ENCODE measurements at regions not wholly inside any gene's neighbourhood (a gene's known extent, or its start where the extent isn't known, plus 50 kb on each side); places are given as distances from the start of the nearest gene placed in this dataset.
"Not testable (repeated sequence)": the region's sequence is repeated elsewhere in the genome, so short reads cannot be mapped to it uniquely, and the experiment has no call there.

DNA sequence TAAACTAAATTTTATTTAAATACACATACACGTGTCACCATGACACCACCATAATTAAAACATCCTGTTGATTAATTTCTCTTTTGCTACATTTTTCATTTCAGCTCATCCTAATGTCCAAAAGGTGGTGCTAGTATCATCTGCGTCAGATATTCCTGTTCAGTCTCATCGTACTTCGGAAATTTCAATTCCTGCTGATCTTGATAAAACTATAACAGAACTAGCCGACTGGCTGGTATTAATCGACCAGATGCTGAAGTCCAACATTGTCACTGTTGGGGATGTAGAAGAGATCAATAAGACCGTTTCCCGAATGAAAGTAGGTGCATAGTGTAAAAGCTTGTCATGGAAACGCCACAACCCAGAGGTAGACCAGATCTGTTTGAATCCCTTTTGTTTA is 263.4 kb downstream of the UTRN start:
- in situ Hi-C loops (cut with MboI; ENCODE audit: low pct_unique_long_range_greater_than_20kb, low sequenced_read_pairs) = no loop called here
- DNase-seq = no peak

DNA sequence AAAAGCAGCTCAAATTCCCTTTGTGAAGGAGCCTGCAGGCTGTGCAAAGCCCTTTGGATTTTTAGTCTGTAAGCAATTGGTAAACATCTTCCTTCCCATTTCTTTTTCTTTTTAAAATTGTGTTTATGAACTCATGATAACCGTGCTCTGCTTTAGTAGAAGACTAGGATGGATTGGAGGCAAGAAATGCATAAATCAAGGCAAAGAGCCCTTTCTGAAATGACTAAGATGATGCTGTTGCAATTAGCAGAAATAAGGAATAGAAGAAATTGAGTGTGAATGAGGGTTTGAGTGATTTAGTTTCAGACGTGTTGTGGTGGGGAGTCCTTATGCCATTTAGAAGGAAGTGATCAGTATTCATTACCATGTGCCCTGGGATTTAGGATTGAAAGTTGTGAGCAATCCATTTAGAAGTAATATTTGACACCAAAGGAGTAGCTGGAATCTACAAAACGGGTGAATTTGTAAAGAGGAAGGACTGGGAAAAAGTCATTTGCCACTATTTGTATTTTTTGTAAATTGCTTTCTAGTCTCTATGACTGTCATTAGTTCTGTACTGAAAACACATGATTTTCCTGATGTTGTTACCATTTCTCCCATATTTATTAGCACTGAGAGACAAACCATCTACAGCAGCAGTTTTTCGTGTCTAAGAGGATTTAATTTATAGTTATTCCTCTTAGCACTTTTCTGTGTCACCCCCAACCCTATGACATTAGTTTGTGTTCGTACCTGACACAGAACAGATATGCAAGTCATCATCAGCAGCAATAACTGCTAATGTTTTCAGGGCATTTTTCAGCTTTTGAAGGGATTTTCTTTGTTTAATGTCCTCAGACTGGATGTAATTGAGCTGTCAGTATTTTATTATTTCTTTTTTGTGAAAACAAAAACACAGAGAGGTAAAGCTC is 265.0 kb downstream of the UTRN start:
- in situ Hi-C loops (cut with MboI; ENCODE audit: low pct_unique_long_range_greater_than_20kb, low sequenced_read_pairs) = no loop called here
- DNase-seq = no peak

DNA sequence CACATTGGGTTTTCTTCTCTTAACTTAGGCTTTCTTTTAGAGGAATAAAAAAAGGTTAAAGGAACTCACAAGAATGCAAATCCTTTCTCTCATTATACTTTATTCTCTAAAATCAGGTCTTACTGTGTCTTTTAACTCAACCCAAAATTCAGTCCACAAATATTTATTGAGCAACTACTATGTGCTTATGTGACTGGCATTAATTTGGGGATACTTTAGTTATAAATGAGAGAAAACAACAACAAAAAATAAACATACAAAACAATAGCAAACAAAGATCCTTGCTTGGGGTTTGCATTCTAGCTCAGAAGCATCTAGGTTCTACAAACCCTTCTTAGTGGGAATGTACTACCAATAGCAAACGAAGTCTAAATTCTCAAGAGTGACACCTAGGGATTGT is 266.2 kb downstream of the UTRN start:
- in situ Hi-C loops (cut with MboI; ENCODE audit: low pct_unique_long_range_greater_than_20kb, low sequenced_read_pairs) = no loop called here
- DNase-seq = no peak

DNA sequence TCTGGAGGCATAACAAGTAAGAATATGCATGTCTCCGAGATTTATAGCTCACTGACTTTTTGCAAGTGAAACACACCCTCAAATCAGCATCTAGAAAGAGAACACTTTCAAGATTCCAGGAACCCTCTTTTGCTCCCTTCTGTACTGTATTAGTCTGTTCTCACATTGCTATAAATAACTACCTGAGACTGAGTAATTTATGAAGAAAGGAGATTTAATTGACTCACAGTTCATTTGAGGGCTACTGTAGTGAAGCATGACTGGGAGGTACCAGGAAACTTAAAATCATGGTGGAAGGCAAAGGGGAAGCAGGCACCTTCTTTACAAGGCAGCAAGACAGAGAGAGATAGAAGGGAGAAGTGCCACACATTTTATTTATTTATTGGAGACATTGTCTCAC is 269.9 kb downstream of the UTRN start:
- in situ Hi-C loops (cut with MboI; ENCODE audit: low pct_unique_long_range_greater_than_20kb, low sequenced_read_pairs) = no loop called here
- DNase-seq = peak; percentile 34

DNA sequence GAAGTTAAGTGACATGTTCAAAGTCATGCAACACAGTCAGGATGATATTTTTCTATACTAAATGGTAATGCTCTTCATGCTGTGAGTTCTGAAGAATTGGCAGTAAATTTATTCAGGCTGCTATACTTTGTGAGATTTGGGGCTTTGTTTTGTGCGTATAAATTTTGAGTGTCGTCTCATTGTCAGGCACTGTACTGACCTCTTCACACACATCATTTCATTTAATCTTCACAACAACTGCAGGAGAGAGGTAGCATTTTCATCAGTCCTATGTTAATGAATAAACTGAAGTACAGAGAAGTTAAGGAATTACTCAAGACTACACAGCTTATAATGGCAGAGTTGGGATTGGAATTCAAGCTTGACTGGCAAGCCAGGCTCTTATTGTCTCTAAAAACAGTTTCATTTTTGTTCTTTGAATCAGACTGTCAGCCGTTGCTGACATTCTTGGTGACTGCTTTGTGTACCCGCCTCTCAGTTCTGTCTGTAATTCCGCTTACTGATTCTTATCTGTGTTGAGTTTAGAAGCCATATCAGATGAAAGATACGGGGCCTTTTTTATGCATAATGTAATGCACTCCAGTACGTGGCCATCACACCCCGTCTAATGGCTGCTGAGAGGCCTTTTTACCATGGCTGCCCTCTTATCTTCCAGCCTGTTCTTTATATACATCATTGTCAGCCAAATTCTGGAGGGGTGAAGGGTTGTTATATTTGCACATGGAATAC is 274.9 kb downstream of the UTRN start:
- DNase-seq = peak; percentile 65
- in situ Hi-C loops (cut with MboI; ENCODE audit: low pct_unique_long_range_greater_than_20kb, low sequenced_read_pairs) = no loop called here

DNA sequence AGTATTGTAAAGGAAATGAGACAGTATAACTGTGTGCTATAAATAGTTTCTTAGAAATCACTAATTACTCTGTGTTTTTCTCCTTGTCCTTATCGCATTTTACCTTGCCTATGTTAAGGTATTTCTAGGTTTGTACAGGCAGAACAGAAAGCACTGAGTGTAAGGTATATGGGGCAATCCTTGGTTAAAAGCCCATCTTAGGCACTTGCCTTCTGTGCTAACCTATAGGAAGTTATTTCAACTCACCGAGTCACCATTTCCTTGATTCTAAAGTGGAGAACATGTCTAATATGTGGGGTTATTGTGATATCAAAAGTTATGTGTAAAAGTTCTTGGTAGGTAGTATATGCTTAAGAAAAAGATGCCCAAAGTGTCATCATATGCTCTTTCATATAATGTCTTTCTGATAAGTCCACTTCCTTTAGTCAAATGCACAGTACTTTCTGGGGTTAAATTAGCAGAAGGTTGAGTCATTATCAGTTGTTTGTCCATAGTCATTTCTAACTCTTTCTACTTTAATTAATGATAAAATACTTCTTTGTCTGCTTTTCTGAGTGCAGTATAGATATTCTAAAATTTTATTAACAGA is 276.4 kb downstream of the UTRN start:
- in situ Hi-C loops (cut with MboI; ENCODE audit: low pct_unique_long_range_greater_than_20kb, low sequenced_read_pairs) = no loop called here
- no peak for DNase-seq

DNA sequence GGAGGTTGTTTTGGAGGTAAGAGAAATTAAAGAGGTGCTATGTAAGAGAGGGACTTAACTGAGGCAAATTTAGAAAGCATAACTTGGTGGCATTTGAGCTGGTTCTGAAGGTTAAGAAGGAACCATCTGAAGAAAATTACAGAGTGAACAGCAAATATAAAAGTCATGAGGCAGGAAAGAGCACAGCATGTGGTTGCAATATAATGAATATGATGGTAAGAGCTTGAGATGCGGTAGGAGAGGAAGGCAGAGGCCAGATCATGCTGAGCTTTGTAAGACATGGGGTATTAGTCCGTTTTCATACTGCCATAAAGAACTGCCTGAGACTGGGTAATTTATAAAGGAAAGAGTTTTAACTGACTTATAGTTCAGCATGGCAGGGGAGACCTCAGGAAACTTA is 279.1 kb downstream of the UTRN start:
- DNase-seq = no peak
- in situ Hi-C loops (cut with MboI; ENCODE audit: low pct_unique_long_range_greater_than_20kb, low sequenced_read_pairs) = no loop called here

DNA sequence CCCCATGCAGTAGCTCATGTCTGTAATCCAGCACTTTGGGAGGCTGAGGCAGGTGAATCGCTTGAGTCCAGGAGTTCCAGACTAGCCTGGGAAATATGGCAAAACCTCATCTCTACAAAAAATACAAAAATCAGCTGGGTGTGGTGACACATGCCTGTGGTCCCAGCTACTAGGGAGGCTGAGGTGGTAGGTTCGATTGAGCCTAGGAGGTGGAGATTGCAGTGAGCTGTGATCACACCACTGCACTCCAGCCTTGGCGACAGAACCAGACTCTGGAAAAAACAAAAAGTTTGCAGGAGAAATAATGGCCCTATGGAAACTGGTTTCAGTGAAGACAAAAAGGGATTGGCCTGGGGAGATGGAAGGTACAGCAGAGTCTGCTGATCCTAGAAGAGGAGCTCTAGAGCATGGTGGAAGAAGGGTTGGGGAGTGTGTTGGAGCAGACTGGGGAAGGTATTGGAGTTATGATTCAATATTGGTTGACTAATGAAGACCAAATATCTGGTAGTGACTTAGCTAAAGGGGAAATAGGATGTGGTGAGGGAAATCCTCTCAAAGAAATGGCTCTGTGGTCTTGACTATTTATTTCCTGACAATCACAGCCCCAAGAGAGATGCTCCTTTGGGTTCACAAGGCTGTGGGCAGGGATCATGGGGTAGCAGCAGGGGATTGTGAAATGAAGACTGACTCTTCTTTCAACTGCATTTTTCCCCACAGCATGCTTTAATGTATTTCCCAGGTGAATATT is 281.9 kb downstream of the UTRN start:
- DNase-seq = peak; percentile 61
- in situ Hi-C loops (cut with MboI; ENCODE audit: low pct_unique_long_range_greater_than_20kb, low sequenced_read_pairs) = no loop called here

DNA sequence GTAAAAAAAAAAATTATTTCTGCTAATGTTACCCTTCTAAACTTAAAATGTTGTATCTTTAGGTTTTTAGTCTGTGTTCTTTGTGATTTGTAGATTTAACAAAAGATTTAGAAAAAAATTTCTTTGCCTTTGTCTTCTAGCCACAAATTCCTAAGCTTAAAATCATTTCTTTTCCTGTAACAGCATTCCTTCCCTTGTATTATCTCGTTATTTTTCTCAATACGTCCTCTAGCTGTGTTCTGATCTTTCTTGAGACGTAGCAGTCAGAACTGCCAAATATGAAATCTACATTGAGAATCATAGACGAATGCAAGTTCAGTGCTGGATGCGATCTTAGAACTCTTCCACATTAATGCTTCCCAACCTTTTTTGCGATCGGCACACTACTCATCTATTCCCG is 283.1 kb downstream of the UTRN start:
- no peak for DNase-seq
- in situ Hi-C loops (cut with MboI; ENCODE audit: low pct_unique_long_range_greater_than_20kb, low sequenced_read_pairs) = no loop called here

DNA sequence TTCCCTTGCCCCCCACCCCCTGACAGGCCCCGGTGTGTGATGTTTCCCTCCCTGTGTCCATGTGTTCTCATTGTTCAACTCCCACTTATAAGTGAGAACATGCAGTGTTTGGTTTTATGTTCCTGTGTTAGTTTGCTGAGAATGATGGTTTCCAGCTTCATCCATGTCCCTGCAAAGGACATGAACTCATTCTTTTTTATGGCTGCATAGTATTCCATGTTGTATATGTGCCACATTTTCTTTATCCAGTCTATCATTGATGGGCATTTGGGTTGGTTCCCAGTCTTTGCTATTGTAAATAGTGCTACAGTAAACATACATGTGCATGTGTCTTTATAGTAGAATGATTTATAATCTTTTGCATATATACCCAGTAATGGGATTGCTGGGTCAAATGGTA is 287.4 kb downstream of the UTRN start:
- DNase-seq; in situ Hi-C loops (cut with MboI; ENCODE audit: low pct_unique_long_range_greater_than_20kb, low sequenced_read_pairs): not testable (repeated sequence)

DNA sequence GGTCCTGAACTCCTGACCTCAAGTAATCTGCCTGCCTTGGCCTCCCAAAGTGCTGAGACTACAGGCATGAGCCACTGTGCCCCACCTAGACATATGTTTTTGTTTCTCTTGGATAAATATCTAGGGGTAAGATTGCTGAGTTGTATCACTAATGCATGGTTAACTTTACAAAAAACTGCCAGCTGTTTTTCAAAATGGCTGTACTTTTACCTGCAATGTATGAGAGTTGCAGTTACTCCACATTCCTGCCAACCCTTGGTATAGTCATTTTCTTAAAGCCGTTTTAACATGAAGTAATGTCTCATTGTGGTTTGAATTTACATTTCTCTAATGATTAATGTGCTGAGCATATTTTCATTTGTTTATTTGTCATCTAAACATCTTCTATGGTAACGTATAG is 289.7 kb downstream of the UTRN start:
- in situ Hi-C loops (cut with MboI; ENCODE audit: low pct_unique_long_range_greater_than_20kb, low sequenced_read_pairs) = loop anchor here (25.0 kb wide), 1 partner anchor 363 kb away; no protein-coding TSS in a partner anchor
- no peak for DNase-seq

DNA sequence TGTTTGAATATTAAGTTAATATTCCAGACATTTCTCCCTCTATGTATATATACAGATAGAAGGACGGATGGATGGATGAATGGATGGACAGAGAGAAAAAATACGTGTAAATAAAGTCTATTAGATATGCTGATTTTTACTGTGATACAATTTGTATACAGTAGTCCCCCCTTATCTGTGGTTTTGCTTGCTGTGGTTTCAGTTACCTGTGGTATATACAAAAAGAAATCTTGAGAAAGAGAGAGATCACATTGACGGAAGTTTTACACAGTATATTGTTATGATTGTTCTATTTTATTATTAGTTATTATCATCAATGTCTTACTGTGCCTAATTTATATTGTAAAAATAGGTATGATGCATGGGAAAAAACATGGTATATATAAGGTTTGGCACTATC is 290.2 kb downstream of the UTRN start:
- DNase-seq = no peak
- in situ Hi-C loops (cut with MboI; ENCODE audit: low pct_unique_long_range_greater_than_20kb, low sequenced_read_pairs) = loop anchor here (25.0 kb wide), 1 partner anchor 362 kb away; no protein-coding TSS in a partner anchor

DNA sequence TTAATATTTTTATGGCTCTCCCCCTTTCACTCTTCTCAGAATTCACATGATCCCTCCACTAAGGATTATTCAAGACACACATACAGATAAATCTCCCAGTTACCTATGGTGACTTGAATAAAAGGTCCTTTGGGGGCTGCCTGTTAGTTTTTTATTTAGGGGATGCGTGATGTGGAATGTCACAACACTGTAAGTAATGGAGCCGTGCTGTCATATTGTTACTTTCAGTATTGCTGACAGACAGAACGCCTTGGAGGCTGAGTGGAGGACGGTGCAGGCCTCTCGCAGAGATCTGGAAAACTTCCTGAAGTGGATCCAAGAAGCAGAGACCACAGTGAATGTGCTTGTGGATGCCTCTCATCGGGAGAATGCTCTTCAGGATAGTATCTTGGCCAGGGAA is 291.7 kb downstream of the UTRN start:
- in situ Hi-C loops (cut with MboI; ENCODE audit: low pct_unique_long_range_greater_than_20kb, low sequenced_read_pairs) = loop anchor here (25.0 kb wide), 1 partner anchor 360 kb away; no protein-coding TSS in a partner anchor
- DNase-seq = no peak

DNA sequence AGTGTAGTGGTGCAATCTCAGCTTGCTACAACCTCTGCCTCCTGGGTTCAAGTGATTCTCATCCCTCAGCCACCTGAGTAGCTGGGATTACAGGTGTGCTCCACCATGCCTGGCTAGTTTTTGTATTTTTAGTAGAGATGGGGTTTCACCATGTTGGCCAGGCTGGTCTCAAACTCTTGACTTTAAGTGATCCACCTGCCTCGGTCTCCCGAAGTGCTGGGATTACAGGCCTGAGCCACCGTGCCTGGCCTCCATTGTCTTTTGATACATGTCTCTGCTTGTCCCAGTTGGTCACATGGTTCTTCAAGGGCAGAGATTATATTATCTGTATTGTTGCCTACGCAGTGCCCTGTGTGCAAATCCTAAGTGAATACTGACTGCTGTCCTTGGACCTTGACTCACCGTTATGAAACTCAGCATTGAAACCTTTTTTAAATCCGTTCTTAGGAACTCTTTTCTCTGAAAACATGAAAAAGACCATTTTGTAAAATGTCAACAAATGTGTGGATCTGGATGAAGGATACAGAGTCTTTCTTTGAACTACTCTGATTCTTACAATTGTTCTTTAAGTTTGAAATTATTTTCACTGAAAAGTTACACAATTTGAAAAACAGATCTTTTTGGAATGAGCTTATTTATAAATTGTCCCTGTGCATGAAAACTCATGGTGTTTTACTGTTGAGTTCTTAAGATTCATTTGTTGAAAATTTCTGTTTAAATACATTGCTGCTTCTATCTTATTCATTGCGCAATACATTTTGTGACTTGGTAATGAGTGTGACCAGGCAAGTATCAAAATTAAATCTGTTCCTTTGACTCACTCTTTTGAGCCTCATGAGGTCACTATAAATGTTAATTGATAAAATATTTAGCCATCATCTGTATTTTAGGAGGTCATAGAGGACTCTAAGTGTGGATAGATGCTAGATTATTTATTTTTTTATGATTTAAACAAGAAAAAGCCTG is 293.5 kb downstream of the UTRN start:
- in situ Hi-C loops (cut with MboI; ENCODE audit: low pct_unique_long_range_greater_than_20kb, low sequenced_read_pairs) = loop anchor here (25.0 kb wide), 1 partner anchor 359 kb away; no protein-coding TSS in a partner anchor
- DNase-seq = no peak

DNA sequence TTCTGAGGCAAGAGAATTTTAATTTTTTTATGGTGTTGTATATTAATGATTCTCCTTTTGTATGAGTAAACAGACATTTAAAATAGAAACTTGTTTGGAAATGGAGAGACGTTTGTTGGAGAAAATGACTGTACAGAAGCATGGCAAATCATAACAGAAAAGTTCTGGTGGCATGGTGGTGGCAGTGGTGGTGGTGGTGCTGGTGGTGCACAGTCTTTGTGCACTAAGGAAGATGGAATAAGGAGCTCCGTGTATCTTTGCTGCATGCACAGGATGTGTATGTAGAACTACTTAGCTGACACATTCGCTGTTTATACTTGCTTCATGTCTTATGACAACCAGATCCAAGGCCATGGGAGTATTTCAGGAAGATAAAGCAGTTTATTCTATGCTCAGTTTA is 294.9 kb downstream of the UTRN start:
- in situ Hi-C loops (cut with MboI; ENCODE audit: low pct_unique_long_range_greater_than_20kb, low sequenced_read_pairs) = loop anchor here (25.0 kb wide), 1 partner anchor 357 kb away; no protein-coding TSS in a partner anchor
- no peak for DNase-seq

DNA sequence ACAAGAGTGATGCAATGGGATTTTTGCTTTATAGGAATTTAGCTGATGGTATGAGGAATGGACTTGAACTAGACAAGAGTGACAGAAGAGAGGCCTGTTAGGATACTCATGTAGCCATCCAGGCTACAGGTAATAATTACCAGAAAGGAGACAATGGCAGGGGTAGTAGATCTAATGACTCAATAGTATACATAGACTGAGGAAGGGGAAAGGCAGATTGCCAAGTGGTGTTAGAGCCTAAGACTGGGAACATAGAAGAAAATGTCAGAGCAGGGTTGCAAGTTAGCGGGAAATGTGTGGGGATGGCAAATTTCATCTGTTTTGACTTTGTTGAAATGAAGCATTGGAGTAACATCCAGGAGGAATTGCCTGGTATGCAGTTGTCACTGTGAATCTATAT is 295.6 kb downstream of the UTRN start:
- DNase-seq = no peak
- in situ Hi-C loops (cut with MboI; ENCODE audit: low pct_unique_long_range_greater_than_20kb, low sequenced_read_pairs) = loop anchor here (25.0 kb wide), 1 partner anchor 357 kb away; no protein-coding TSS in a partner anchor

DNA sequence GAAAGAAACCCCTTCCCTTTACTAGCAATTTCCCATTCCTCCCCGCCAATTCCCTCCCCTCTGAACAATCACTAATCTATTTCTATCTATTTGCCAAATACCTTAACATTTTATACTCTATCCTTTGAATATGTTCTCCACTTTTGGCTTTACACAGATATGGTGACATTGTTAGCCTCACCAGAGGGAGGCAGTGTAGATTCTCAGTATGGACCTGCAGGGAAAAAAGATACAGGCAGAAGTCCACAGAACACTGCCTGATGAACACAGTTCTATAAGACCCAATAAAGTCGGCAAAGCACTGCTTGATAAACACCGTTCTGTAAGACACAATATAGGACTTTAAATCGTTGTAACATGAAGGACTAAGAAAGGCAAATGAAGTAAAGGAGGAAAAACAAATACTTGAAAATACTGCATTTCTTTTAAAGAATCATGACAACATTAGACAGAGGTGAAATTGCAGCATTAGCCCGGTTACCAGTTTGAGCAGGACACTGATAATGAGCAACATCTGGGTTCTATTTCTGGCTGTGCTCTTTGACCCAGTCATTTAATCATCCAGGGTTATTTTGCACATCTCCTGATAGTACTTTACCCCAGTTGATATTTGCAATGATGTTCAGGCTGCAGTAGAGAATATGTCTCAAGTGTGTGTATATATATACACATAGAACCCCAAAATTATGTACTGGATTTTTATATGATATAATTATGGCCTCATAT is 296.8 kb downstream of the UTRN start:
- in situ Hi-C loops (cut with MboI; ENCODE audit: low pct_unique_long_range_greater_than_20kb, low sequenced_read_pairs) = loop anchor here (25.0 kb wide), 1 partner anchor 355 kb away; no protein-coding TSS in a partner anchor
- peak; percentile 54 for DNase-seq
